ENCODE measurements at regions not wholly inside any gene's neighbourhood (a gene's known extent, or its start where the extent isn't known, plus 50 kb on each side); places are given as distances from the start of the nearest gene placed in this dataset.

- Histone ChIP-seq H3K9me3 (ENCODE audit: control insufficient read depth in 2 of 2, insufficient read depth in 1 of 2, low read depth in 1 of 2, low read length in 1 of 2) (no peaks in the 10 kb centered on the region), H3K27me3 (ENCODE audit: control insufficient read depth in 1 of 2, insufficient read depth in 2 of 2, low read length in 2 of 2) (no peaks in the 10 kb centered on the region), H3K27ac (ENCODE audit: low read depth in 2 of 2, low read length in 1 of 2) (no peak overlapping the region), H3K36me3 (ENCODE audit: control insufficient read depth in 2 of 2, insufficient read depth in 2 of 2, low read length in 1 of 2) (no peaks in the 10 kb centered on the region), H3K4me1 (ENCODE audit: control insufficient read depth in 2 of 2, insufficient read depth in 2 of 2, low read length in 1 of 2) (no peaks in the 10 kb centered on the region), H3K4me3 (ENCODE audit: low read depth in 1 of 2, low read length in 2 of 2) (no peak overlapping the region)
- 67 to 68% methylated on average over 1 of the region's 1 CpG for WGBS, 2 donors
Observed at GRCh38 chrX:23201706-23202105, 132.9 kb upstream of the PTCHD1 start.

DNA sequence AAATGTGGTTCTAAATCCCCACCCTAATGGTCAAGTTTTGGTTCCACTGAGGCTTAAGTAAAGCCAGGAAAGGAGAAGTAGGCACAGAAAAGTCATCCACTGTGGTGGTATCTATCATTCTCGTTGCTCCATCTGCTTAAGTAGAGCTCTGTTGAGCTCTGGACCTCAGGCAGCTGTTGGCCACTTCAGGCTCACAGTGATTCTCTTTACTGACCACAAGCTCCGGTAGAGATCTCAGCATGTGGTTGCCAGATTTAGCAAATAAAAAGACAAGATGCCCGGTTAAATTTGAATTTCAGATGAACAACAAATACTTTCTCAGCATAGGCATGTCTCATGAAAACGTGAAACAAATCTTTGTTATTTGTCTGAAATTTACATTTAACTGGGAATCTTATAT, 132.3 kb upstream of the PTCHD1 start:
- Histone ChIP-seq H3K4me3 (ENCODE audit: low read depth in 1 of 2, low read length in 2 of 2) (no peak overlapping the region), H3K4me1 (ENCODE audit: control insufficient read depth in 2 of 2, insufficient read depth in 2 of 2, low read length in 1 of 2) (no peaks in the 10 kb centered on the region), H3K9me3 (ENCODE audit: control insufficient read depth in 2 of 2, insufficient read depth in 1 of 2, low read depth in 1 of 2, low read length in 1 of 2) (no peaks in the 10 kb centered on the region), H3K27me3 (ENCODE audit: control insufficient read depth in 1 of 2, insufficient read depth in 2 of 2, low read length in 2 of 2) (no peaks in the 10 kb centered on the region), H3K36me3 (ENCODE audit: control insufficient read depth in 2 of 2, insufficient read depth in 2 of 2, low read length in 1 of 2) (no peaks in the 10 kb centered on the region), H3K27ac (ENCODE audit: low read depth in 2 of 2, low read length in 1 of 2) (no peak overlapping the region)
- whole genome bisulfite sequencing, 2 donors = 45 to 63% methylated on average over 4 of the region's 4 CpGs

DNA sequence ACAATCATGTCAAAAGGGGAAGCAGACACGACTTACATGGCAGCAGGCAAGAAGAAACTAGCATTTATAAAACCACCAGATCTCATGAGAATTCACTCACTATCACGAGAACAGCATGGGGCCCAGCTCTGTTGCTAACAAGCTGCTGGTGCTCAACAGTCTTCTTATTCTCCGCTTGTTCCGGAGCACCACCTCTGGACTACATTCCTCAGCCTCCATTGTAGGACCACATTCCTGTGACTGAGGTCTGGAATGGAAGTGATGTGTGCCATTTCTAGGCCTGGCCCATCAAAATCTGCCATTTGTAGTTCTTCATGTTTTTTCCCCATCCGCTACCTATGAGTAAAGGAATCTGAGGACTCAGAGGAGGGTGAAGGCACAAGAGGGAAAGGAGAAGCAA, 111.5 kb upstream of the PTCHD1 start:
- Histone ChIP-seq H3K27me3 (ENCODE audit: control insufficient read depth in 1 of 2, insufficient read depth in 2 of 2, low read length in 2 of 2) (peaks cover 0 to 2% of the 10 kb centered on the region in 2 donors), H3K27ac (ENCODE audit: low read depth in 2 of 2, low read length in 1 of 2) (no peak overlapping the region), H3K9me3 (ENCODE audit: control insufficient read depth in 2 of 2, insufficient read depth in 1 of 2, low read depth in 1 of 2, low read length in 1 of 2) (no peaks in the 10 kb centered on the region), H3K4me3 (ENCODE audit: low read depth in 1 of 2, low read length in 2 of 2) (no peak overlapping the region), H3K4me1 (ENCODE audit: control insufficient read depth in 2 of 2, insufficient read depth in 2 of 2, low read length in 1 of 2) (no peaks in the 10 kb centered on the region), H3K36me3 (ENCODE audit: control insufficient read depth in 2 of 2, insufficient read depth in 2 of 2, low read length in 1 of 2) (no peaks in the 10 kb centered on the region)
- WGBS, 2 donors = 75 to 90% methylated on average over 5 of the region's 5 CpGs

GRCh38 chrX:23228454-23228853, 106.2 kb upstream of the PTCHD1 start:
- 59 to 62% methylated on average over 3 of the region's 3 CpGs for WGBS, 2 donors
- no peaks in the 10 kb centered on the region for H3K36me3 ChIP-seq (ENCODE audit: control insufficient read depth in 2 of 2, insufficient read depth in 2 of 2, low read length in 1 of 2)
- no peaks in the 10 kb centered on the region for H3K27me3 ChIP-seq (ENCODE audit: control insufficient read depth in 1 of 2, insufficient read depth in 2 of 2, low read length in 2 of 2)
- H3K9me3 ChIP-seq (ENCODE audit: control insufficient read depth in 2 of 2, insufficient read depth in 1 of 2, low read depth in 1 of 2, low read length in 1 of 2) = no peaks in the 10 kb centered on the region
- no peak overlapping the region for H3K4me3 ChIP-seq (ENCODE audit: low read depth in 1 of 2, low read length in 2 of 2)
- H3K4me1 ChIP-seq (ENCODE audit: control insufficient read depth in 2 of 2, insufficient read depth in 2 of 2, low read length in 1 of 2) = no peaks in the 10 kb centered on the region
- no peak overlapping the region for H3K27ac ChIP-seq (ENCODE audit: low read depth in 2 of 2, low read length in 1 of 2)

DNA sequence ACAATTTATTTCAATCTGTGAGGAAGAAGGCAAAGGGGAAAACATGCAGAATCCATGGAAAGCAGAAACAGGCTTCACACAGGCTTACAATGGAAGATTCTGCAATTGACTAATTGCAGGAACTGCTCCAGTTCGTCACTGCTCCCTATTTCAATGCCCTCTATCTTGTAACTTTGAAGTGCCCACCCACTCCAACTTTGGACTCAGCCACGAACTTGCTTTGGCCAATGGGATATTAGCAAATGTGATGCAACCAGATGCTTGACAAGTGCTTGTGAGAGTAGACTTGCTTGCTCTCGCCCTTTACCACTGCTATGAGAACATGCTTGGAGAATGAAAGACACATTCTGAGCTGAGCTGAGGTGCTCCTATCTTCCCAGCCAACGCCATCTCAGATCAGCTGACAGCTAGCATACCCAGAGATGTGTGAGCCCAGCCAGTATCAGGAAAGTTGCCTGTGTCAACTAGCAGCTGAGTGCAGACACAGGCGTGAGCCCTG, 105.7 kb upstream of the PTCHD1 start:
- H3K36me3 ChIP-seq (ENCODE audit: control insufficient read depth in 2 of 2, insufficient read depth in 2 of 2, low read length in 1 of 2) = no peaks in the 10 kb centered on the region
- WGBS, 2 donors = 39 to 55% methylated on average over 5 of the region's 5 CpGs

GRCh38 chrX:23235051-23235450, 99.6 kb upstream of the PTCHD1 start:
- Histone ChIP-seq H3K27me3 (ENCODE audit: control insufficient read depth in 1 of 2, insufficient read depth in 2 of 2, low read length in 2 of 2) (no peaks in the 10 kb centered on the region), H3K27ac (ENCODE audit: low read depth in 2 of 2, low read length in 1 of 2) (no peak overlapping the region), H3K4me1 (ENCODE audit: control insufficient read depth in 2 of 2, insufficient read depth in 2 of 2, low read length in 1 of 2) (no peaks in the 10 kb centered on the region), H3K36me3 (ENCODE audit: control insufficient read depth in 2 of 2, insufficient read depth in 2 of 2, low read length in 1 of 2) (no peaks in the 10 kb centered on the region), H3K9me3 (ENCODE audit: control insufficient read depth in 2 of 2, insufficient read depth in 1 of 2, low read depth in 1 of 2, low read length in 1 of 2) (no peaks in the 10 kb centered on the region), H3K4me3 (ENCODE audit: low read depth in 1 of 2, low read length in 2 of 2) (no peak overlapping the region)
- 69 to 81% methylated on average over 5 of the region's 5 CpGs for WGBS, 2 donors

More for the DNA sequence above, 105.7 kb upstream of the PTCHD1 start:
- Histone ChIP-seq H3K27ac (ENCODE audit: low read depth in 2 of 2, low read length in 1 of 2) (no peak overlapping the region), H3K4me3 (ENCODE audit: low read depth in 1 of 2, low read length in 2 of 2) (no peak overlapping the region), H3K4me1 (ENCODE audit: control insufficient read depth in 2 of 2, insufficient read depth in 2 of 2, low read length in 1 of 2) (no peaks in the 10 kb centered on the region), H3K9me3 (ENCODE audit: control insufficient read depth in 2 of 2, insufficient read depth in 1 of 2, low read depth in 1 of 2, low read length in 1 of 2) (no peaks in the 10 kb centered on the region), H3K27me3 (ENCODE audit: control insufficient read depth in 1 of 2, insufficient read depth in 2 of 2, low read length in 2 of 2) (no peaks in the 10 kb centered on the region)

- Histone ChIP-seq H3K27ac (ENCODE audit: low read depth in 2 of 2, low read length in 1 of 2) (no peak overlapping the region), H3K4me1 (ENCODE audit: control insufficient read depth in 2 of 2, insufficient read depth in 2 of 2, low read length in 1 of 2) (no peaks in the 10 kb centered on the region), H3K27me3 (ENCODE audit: control insufficient read depth in 1 of 2, insufficient read depth in 2 of 2, low read length in 2 of 2) (no peaks in the 10 kb centered on the region), H3K4me3 (ENCODE audit: low read depth in 1 of 2, low read length in 2 of 2) (no peak overlapping the region), H3K36me3 (ENCODE audit: control insufficient read depth in 2 of 2, insufficient read depth in 2 of 2, low read length in 1 of 2) (no peaks in the 10 kb centered on the region), H3K9me3 (ENCODE audit: control insufficient read depth in 2 of 2, insufficient read depth in 1 of 2, low read depth in 1 of 2, low read length in 1 of 2) (no peaks in the 10 kb centered on the region)
- 28 to 47% methylated on average over 2 of the region's 2 CpGs for WGBS, 2 donors
Observed at GRCh38 chrX:23246001-23246400, 88.6 kb upstream of the PTCHD1 start.

DNA sequence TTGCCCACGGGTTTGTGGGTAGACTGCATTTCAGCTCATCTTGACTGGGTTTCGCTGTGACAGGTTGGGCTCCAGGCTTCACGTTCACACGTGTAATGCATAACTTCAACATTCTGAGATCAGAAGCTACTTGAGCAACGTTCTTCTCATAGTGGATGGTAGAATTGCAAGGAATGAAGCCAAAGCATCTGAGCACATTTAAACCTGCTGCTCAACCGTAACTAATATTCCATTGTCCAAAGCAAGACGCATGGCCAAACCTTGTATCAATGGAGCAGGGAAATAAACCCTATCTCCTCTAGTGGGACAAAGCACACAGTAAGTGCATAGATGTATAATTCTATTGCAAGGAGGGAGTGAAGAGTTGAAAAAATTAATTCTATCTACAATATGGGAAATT, 86.5 kb upstream of the PTCHD1 start:
- Histone ChIP-seq H3K4me1 (ENCODE audit: control insufficient read depth in 2 of 2, insufficient read depth in 2 of 2, low read length in 1 of 2) (no peaks in the 10 kb centered on the region), H3K4me3 (ENCODE audit: low read depth in 1 of 2, low read length in 2 of 2) (no peak overlapping the region), H3K9me3 (ENCODE audit: control insufficient read depth in 2 of 2, insufficient read depth in 1 of 2, low read depth in 1 of 2, low read length in 1 of 2) (no peaks in the 10 kb centered on the region), H3K36me3 (ENCODE audit: control insufficient read depth in 2 of 2, insufficient read depth in 2 of 2, low read length in 1 of 2) (no peaks in the 10 kb centered on the region), H3K27ac (ENCODE audit: low read depth in 2 of 2, low read length in 1 of 2) (no peak overlapping the region), H3K27me3 (ENCODE audit: control insufficient read depth in 1 of 2, insufficient read depth in 2 of 2, low read length in 2 of 2) (no peaks in the 10 kb centered on the region)
- 75 to 81% methylated on average over 7 of the region's 7 CpGs for WGBS, 2 donors

GRCh38 chrX:23251043-23251442, 83.6 kb upstream of the PTCHD1 start:
- Histone ChIP-seq H3K9me3 (ENCODE audit: control insufficient read depth in 2 of 2, insufficient read depth in 1 of 2, low read depth in 1 of 2, low read length in 1 of 2) (peaks cover 0 to 4% of the 10 kb centered on the region in 2 donors), H3K36me3 (ENCODE audit: control insufficient read depth in 2 of 2, insufficient read depth in 2 of 2, low read length in 1 of 2) (no peaks in the 10 kb centered on the region), H3K27me3 (ENCODE audit: control insufficient read depth in 1 of 2, insufficient read depth in 2 of 2, low read length in 2 of 2) (no peaks in the 10 kb centered on the region), H3K27ac (ENCODE audit: low read depth in 2 of 2, low read length in 1 of 2) (no peak overlapping the region), H3K4me1 (ENCODE audit: control insufficient read depth in 2 of 2, insufficient read depth in 2 of 2, low read length in 1 of 2) (no peaks in the 10 kb centered on the region), H3K4me3 (ENCODE audit: low read depth in 1 of 2, low read length in 2 of 2) (no peak overlapping the region)
- WGBS, 2 donors = 57 to 86% methylated on average over 1 of the region's 1 CpG

DNA sequence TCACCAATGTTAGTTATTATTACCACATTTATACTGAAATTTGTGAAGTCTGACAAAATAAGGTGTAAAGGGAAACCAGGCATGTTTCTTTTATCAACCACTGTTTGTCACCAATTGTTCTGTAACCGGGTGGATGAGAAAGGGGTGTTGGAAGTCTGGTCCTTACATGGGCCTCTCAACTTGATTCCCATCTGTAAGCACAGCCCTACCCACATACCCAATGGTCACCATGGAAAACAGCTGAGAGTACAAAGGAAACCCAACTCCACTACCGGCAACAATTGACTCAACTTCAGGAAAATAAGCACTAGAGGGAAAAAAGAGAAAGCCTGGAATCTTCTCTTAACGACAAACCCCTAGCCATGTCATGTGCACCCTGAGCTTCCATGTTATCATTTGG, 70.8 kb upstream of the PTCHD1 start:
- Histone ChIP-seq H3K4me1 (ENCODE audit: control insufficient read depth in 2 of 2, insufficient read depth in 2 of 2, low read length in 1 of 2) (no peaks in the 10 kb centered on the region), H3K4me3 (ENCODE audit: low read depth in 1 of 2, low read length in 2 of 2) (no peak overlapping the region), H3K36me3 (ENCODE audit: control insufficient read depth in 2 of 2, insufficient read depth in 2 of 2, low read length in 1 of 2) (no peaks in the 10 kb centered on the region), H3K27ac (ENCODE audit: low read depth in 2 of 2, low read length in 1 of 2) (no peak overlapping the region), H3K27me3 (ENCODE audit: control insufficient read depth in 1 of 2, insufficient read depth in 2 of 2, low read length in 2 of 2) (no peaks in the 10 kb centered on the region), H3K9me3 (ENCODE audit: control insufficient read depth in 2 of 2, insufficient read depth in 1 of 2, low read depth in 1 of 2, low read length in 1 of 2) (no peaks in the 10 kb centered on the region)
- 60 to 70% methylated on average over 3 of the region's 3 CpGs for WGBS, 2 donors
